ENCODE measurements at regions not wholly inside any gene's neighbourhood (a gene's known extent, or its start where the extent isn't known, plus 50 kb on each side); places are given as distances from the start of the nearest gene placed in this dataset.

- TF ChIP-seq CTCF (IDR thresholded peaks at IDR 0.05; ENCODE audit: low read depth, low read length) (peak; percentile 40), EZH2phosphoT487 (IDR thresholded peaks at IDR 0.05; ENCODE audit: low read depth) (no peak)
These were observed 1447.8 kb upstream of the PRMT6 start for GRCh38 chr1:105608713-105609112.

All from OCI-LY3 (cell line).